ENCODE measurements at regions not wholly inside any gene's neighbourhood (a gene's known extent, or its start where the extent isn't known, plus 50 kb on each side); places are given as distances from the start of the nearest gene placed in this dataset.

GRCh38 chr20:40765814-40766480 lies 76.9 kb upstream of the MAFB start:
- no peak overlapping the region for H3K4me3 Mint-ChIP-seq
- no peaks in the 10 kb centered on the region for H3K9me3 Mint-ChIP-seq (ENCODE audit: insufficient read depth)
- H2AFZ ChIP-seq (ENCODE audit: insufficient read depth, low read depth, low read length, poor library complexity, severe bottlenecking): no peak overlapping the region
- no peak for DNase-seq
- no peaks in the 10 kb centered on the region for H3K27me3 ChIP-seq (replicated peaks in 1 of 4; ENCODE audit: control extremely low read depth in 1 of 4, control insufficient read depth in 3 of 4, insufficient read depth in 4 of 4, low read length in 3 of 4)
- H3K4me3 ChIP-seq (ENCODE audit: control extremely low read depth in 1 of 5, extremely low read depth in 1 of 5, insufficient read depth in 1 of 5, low read depth in 2 of 5, low read length in 4 of 5): no peak overlapping the region
- no peaks in the 10 kb centered on the region for H4K20me1 ChIP-seq (ENCODE audit: control insufficient read depth, insufficient read depth, low read length, poor library complexity, severe bottlenecking)
- H3K79me2 ChIP-seq (ENCODE audit: control insufficient read depth, insufficient read depth, low read length): no peaks in the 10 kb centered on the region
- H3K4me2 ChIP-seq (replicated peaks; ENCODE audit: low read depth, low read length, poor library complexity, severe bottlenecking): no peak overlapping the region
- POLR2A ChIA-PET: no interaction called here
- TF ChIP-seq, protein P1, sequence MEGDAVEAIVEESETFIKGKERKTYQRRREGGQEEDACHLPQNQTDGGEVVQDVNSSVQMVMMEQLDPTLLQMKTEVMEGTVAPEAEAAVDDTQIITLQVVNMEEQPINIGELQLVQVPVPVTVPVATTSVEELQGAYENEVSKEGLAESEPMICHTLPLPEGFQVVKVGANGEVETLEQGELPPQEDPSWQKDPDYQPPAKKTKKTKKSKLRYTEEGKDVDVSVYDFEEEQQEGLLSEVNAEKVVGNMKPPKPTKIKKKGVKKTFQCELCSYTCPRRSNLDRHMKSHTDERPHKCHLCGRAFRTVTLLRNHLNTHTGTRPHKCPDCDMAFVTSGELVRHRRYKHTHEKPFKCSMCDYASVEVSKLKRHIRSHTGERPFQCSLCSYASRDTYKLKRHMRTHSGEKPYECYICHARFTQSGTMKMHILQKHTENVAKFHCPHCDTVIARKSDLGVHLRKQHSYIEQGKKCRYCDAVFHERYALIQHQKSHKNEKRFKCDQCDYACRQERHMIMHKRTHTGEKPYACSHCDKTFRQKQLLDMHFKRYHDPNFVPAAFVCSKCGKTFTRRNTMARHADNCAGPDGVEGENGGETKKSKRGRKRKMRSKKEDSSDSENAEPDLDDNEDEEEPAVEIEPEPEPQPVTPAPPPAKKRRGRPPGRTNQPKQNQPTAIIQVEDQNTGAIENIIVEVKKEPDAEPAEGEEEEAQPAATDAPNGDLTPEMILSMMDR (IDR thresholded peaks at IDR 0.05): no peak
- no peak for TF ChIP-seq EZH2 (IDR thresholded peaks at IDR 0.05; ENCODE audit: borderline replicate concordance, insufficient read depth, low read depth, low read length, poor library complexity, severe bottlenecking)
- CTCF ChIA-PET: interaction anchor here (0.8 kb wide), 1 partner anchor 61 kb away, joined by 3 read pairs; no protein-coding TSS in a partner anchor
- ATAC-seq (ENCODE audit: low read depth): no peak
- H3K9me3 ChIP-seq (ENCODE audit: control extremely low read depth in 1 of 3, control insufficient read depth in 2 of 3, insufficient read depth in 1 of 3, low read length in 2 of 3): no peaks in the 10 kb centered on the region
- no peak overlapping the region for H3K27ac Mint-ChIP-seq
- H3K27me3 Mint-ChIP-seq: peaks cover 8% of the 10 kb centered on the region
- H3K4me1 Mint-ChIP-seq: no peaks in the 10 kb centered on the region
- no peaks in the 10 kb centered on the region for H3K36me3 ChIP-seq (replicated peaks in 1 of 2; ENCODE audit: control extremely low read depth in 1 of 2, control insufficient read depth in 1 of 2, extremely low read depth in 1 of 2, insufficient read depth in 2 of 2, low read length in 1 of 2)
- H3K9ac ChIP-seq (ENCODE audit: low read length): no peak overlapping the region
- 58% methylated on average over 2 of the region's 4 CpGs for WGBS (ENCODE audit: insufficient coverage)
- no peaks in the 10 kb centered on the region for H3K4me1 ChIP-seq (ENCODE audit: control insufficient read depth in 2 of 2, insufficient read depth in 2 of 2, low read length in 2 of 2)
- intact Hi-C loops (cut with micrococcal nuclease): no loop called here
- no peak overlapping the region for H3K27ac ChIP-seq (ENCODE audit: low read length in 2 of 2)

DNA sequence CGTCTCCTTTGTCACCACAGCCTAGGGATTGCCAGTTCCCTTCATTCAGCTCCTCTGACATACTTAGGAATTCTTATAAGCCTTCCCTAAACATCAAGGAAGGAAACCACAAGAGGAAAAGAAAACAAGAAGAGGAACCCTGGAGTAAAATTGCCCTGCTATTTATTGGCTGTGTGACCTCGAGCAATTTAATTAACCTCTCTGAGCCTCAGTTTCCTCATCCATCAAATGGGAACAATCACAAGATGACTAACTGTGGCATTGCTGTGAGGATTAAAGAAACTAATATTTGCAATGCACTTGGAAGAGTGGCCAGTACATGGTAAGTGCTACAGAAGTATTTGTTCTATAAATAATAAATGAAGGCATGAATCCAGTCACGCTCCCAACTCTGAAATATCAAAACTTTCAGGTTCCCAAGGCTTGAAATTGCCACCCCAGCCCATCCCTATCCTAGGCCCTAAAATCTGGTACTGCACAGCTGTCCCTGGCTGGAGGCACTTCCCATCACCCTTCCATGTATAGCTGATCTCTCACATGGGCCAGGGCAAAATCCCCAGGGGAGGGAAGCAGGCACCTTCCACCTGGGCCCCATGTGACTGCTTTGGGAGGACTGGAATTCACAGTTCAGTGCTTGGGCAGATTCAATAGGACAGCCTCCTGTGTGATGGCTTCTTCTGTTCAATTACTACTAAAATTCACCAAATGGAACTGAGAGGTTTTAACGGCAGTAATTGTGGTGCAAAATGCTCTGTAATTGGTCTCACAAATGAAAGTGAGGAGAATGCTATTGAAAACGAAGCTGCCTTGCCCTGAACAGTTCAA lies 78.0 kb upstream of the MAFB start:
- CTCF ChIA-PET: interaction anchor here (0.8 kb wide), 1 partner anchor 62 kb away, joined by 3 read pairs; no protein-coding TSS in a partner anchor
- 78% methylated on average over 2 of the region's 5 CpGs for WGBS (ENCODE audit: insufficient coverage)

More for the DNA sequence above, 78.0 kb upstream of the MAFB start:
- TF ChIP-seq, protein P1 (IDR thresholded peaks at IDR 0.05): no peak
- TF ChIP-seq EZH2 (IDR thresholded peaks at IDR 0.05; ENCODE audit: borderline replicate concordance, insufficient read depth, low read depth, low read length, poor library complexity, severe bottlenecking): no peak
- Histone ChIP-seq H3K27ac (ENCODE audit: low read length in 2 of 2) (no peak overlapping the region), H3K27me3 (replicated peaks in 1 of 4; ENCODE audit: control extremely low read depth in 1 of 4, control insufficient read depth in 3 of 4, insufficient read depth in 4 of 4, low read length in 3 of 4) (no peaks in the 10 kb centered on the region), H3K9ac (ENCODE audit: low read length) (no peak overlapping the region), H3K9me3 (ENCODE audit: control extremely low read depth in 1 of 3, control insufficient read depth in 2 of 3, insufficient read depth in 1 of 3, low read length in 2 of 3) (no peaks in the 10 kb centered on the region), H3K4me1 (ENCODE audit: control insufficient read depth in 2 of 2, insufficient read depth in 2 of 2, low read length in 2 of 2) (no peaks in the 10 kb centered on the region), H4K20me1 (ENCODE audit: control insufficient read depth, insufficient read depth, low read length, poor library complexity, severe bottlenecking) (no peaks in the 10 kb centered on the region), H2AFZ (ENCODE audit: insufficient read depth, low read depth, low read length, poor library complexity, severe bottlenecking) (no peak overlapping the region), H3K36me3 (replicated peaks in 1 of 2; ENCODE audit: control extremely low read depth in 1 of 2, control insufficient read depth in 1 of 2, extremely low read depth in 1 of 2, insufficient read depth in 2 of 2, low read length in 1 of 2) (no peaks in the 10 kb centered on the region), H3K79me2 (ENCODE audit: control insufficient read depth, insufficient read depth, low read length) (no peaks in the 10 kb centered on the region), H3K4me2 (replicated peaks; ENCODE audit: low read depth, low read length, poor library complexity, severe bottlenecking) (no peak overlapping the region), H3K4me3 (ENCODE audit: control extremely low read depth in 1 of 5, extremely low read depth in 1 of 5, insufficient read depth in 1 of 5, low read depth in 2 of 5, low read length in 4 of 5) (no peak overlapping the region)
- H3K9me3 Mint-ChIP-seq (ENCODE audit: insufficient read depth): no peaks in the 10 kb centered on the region
- no peak overlapping the region for H3K4me3 Mint-ChIP-seq
- POLR2A ChIA-PET: no interaction called here
- DNase-seq (no peak), ATAC-seq (ENCODE audit: low read depth) (no peak)
- H3K4me1 Mint-ChIP-seq: no peaks in the 10 kb centered on the region
- no peak overlapping the region for H3K27ac Mint-ChIP-seq
- peaks cover 8% of the 10 kb centered on the region for H3K27me3 Mint-ChIP-seq
- intact Hi-C loops (cut with micrococcal nuclease): no loop called here

All from B cell (primary cell).